Large intestine (tissue), 3 donors: ENCODE measurements at regions not wholly inside any gene's neighbourhood (a gene's known extent, or its start where the extent isn't known, plus 50 kb on each side); places are given as distances from the start of the nearest gene placed in this dataset.
A peak's percentile ranks its signal among the peaks of the same experiment; 100 is the strongest.

Source experiments
- DNase-seq, 2 donors: peaks; one replicate each; pipeline versions ENCODE4 v3.0.0 to v3.0.0-alpha.2; 2013
- H3K27ac ChIP-seq: one replicate; pipeline ENCODE4 v1.5.1; 2013; ENCODE audit warnings: low read length
- H3K27me3 ChIP-seq: 2 replicates; pipeline ENCODE4 v1.6.1; 2013; ENCODE audit warnings: low read length; ENCODE audit not compliant: control insufficient read depth, insufficient read depth
- H3K36me3 ChIP-seq: 2 replicates; pipeline ENCODE4 v1.6.1; 2013; ENCODE audit warnings: low read length; ENCODE audit not compliant: control insufficient read depth, insufficient read depth
- H3K4me1 ChIP-seq: one replicate; pipeline ENCODE4 v1.6.1; 2013; ENCODE audit warnings: low read length; ENCODE audit not compliant: control insufficient read depth, insufficient read depth
- H3K4me3 ChIP-seq: one replicate; pipeline ENCODE4 v1.5.1; 2013; ENCODE audit warnings: low read length
- H3K9me3 ChIP-seq: one replicate; pipeline ENCODE4 v1.6.1; 2013; ENCODE audit warnings: mild to moderate bottlenecking, low read depth, low read length, moderate library complexity; ENCODE audit not compliant: control insufficient read depth
- WGBS: methylation state at CpG from one replicate; pipeline ENCODE4 v1.1.5; 2013; ENCODE audit warnings: low lambda C conversion rate; ENCODE audit not compliant: insufficient coverage; 5-methylcytosine and 5-hydroxymethylcytosine counted together

GRCh38 chr4:115871596-115871995, 758.2 kb upstream of the NDST4 start:
- no peak overlapping the region for H3K27ac ChIP-seq
- no peaks in the 10 kb centered on the region for H3K27me3 ChIP-seq
- no peak overlapping the region for H3K4me3 ChIP-seq
- H3K4me1 ChIP-seq, result no peaks in the 10 kb centered on the region
- DNase-seq, result no peak
- H3K9me3 ChIP-seq, result no peaks in the 10 kb centered on the region
- H3K36me3 ChIP-seq, result no peaks in the 10 kb centered on the region

- no peaks in the 10 kb centered on the region for H3K9me3 ChIP-seq
- H3K27me3 ChIP-seq, result no peaks in the 10 kb centered on the region
- no peak for DNase-seq
- no peaks in the 10 kb centered on the region for H3K4me1 ChIP-seq
- H3K4me3 ChIP-seq, result no peak overlapping the region
- no peaks in the 10 kb centered on the region for H3K36me3 ChIP-seq
- no peak overlapping the region for H3K27ac ChIP-seq
- WGBS, result 50% methylated on average over 2 of the region's 3 CpGs
Observed at GRCh38 chr4:115866364-115866896, 753.0 kb upstream of the NDST4 start.

GRCh38 chr4:115865736-115866135, 752.3 kb upstream of the NDST4 start:
- H3K4me3 ChIP-seq, result no peak overlapping the region
- H3K27ac ChIP-seq, result no peak overlapping the region
- H3K27me3 ChIP-seq, result no peaks in the 10 kb centered on the region
- WGBS, result no CpG with 5 or more reads among the region's 2 CpGs
- no peaks in the 10 kb centered on the region for H3K36me3 ChIP-seq
- no peak for DNase-seq
- no peaks in the 10 kb centered on the region for H3K4me1 ChIP-seq
- no peaks in the 10 kb centered on the region for H3K9me3 ChIP-seq

- DNase-seq, result no peak
- H3K4me3 ChIP-seq, result no peak overlapping the region
- no peaks in the 10 kb centered on the region for H3K27me3 ChIP-seq
- no CpG with 5 or more reads among the region's 1 CpG for WGBS
- no peaks in the 10 kb centered on the region for H3K4me1 ChIP-seq
- no peaks in the 10 kb centered on the region for H3K9me3 ChIP-seq
- no peak overlapping the region for H3K27ac ChIP-seq
- no peaks in the 10 kb centered on the region for H3K36me3 ChIP-seq
Observed at GRCh38 chr4:115852767-115853091, 739.3 kb upstream of the NDST4 start.

GRCh38 chr4:115851918-115852766, 738.7 kb upstream of the NDST4 start:
- no peaks in the 10 kb centered on the region for H3K9me3 ChIP-seq
- H3K27ac ChIP-seq, result no peak overlapping the region
- DNase-seq, result peak; percentile 10 to 23
- no peak overlapping the region for H3K4me3 ChIP-seq
- H3K27me3 ChIP-seq, result no peaks in the 10 kb centered on the region
- no CpG with 5 or more reads among the region's 6 CpGs for WGBS
- no peaks in the 10 kb centered on the region for H3K4me1 ChIP-seq
- no peaks in the 10 kb centered on the region for H3K36me3 ChIP-seq

GRCh38 chr4:115850799-115851509, 737.5 kb upstream of the NDST4 start:
- H3K27ac ChIP-seq, result no peak overlapping the region
- DNase-seq, result no peak
- H3K4me3 ChIP-seq, result no peak overlapping the region
- H3K36me3 ChIP-seq, result no peaks in the 10 kb centered on the region
- no peaks in the 10 kb centered on the region for H3K9me3 ChIP-seq
- WGBS, result no CpG with 5 or more reads among the region's 5 CpGs
- no peaks in the 10 kb centered on the region for H3K27me3 ChIP-seq
- H3K4me1 ChIP-seq, result no peaks in the 10 kb centered on the region

- H3K9me3 ChIP-seq, result no peaks in the 10 kb centered on the region
- no peak overlapping the region for H3K27ac ChIP-seq
- no peaks in the 10 kb centered on the region for H3K4me1 ChIP-seq
- H3K4me3 ChIP-seq, result no peak overlapping the region
- H3K27me3 ChIP-seq, result no peaks in the 10 kb centered on the region
- no peak for DNase-seq
- H3K36me3 ChIP-seq, result no peaks in the 10 kb centered on the region
- no CpG with 5 or more reads among the region's 2 CpGs for WGBS
Observed at GRCh38 chr4:115844180-115844579, 730.8 kb upstream of the NDST4 start.

GRCh38 chr4:115841871-115842270, 728.5 kb upstream of the NDST4 start:
- Histone ChIP-seq H3K27me3 (no peaks in the 10 kb centered on the region), H3K9me3 (no peaks in the 10 kb centered on the region), H3K4me3 (no peak overlapping the region), H3K36me3 (no peaks in the 10 kb centered on the region), H3K4me1 (no peaks in the 10 kb centered on the region), H3K27ac (no peak overlapping the region)
- no peak for DNase-seq

GRCh38 chr4:115834441-115834840, 721.0 kb upstream of the NDST4 start:
- H3K27me3 ChIP-seq, result no peaks in the 10 kb centered on the region
- H3K36me3 ChIP-seq, result no peaks in the 10 kb centered on the region
- DNase-seq, result no peak
- H3K4me3 ChIP-seq, result no peak overlapping the region
- no CpG with 5 or more reads among the region's 3 CpGs for WGBS
- H3K27ac ChIP-seq, result no peak overlapping the region
- H3K9me3 ChIP-seq, result no peaks in the 10 kb centered on the region
- no peaks in the 10 kb centered on the region for H3K4me1 ChIP-seq

GRCh38 chr4:115824630-115825029, 711.2 kb upstream of the NDST4 start:
- Histone ChIP-seq H3K36me3 (no peaks in the 10 kb centered on the region), H3K4me3 (no peak overlapping the region), H3K27me3 (no peaks in the 10 kb centered on the region), H3K9me3 (no peaks in the 10 kb centered on the region), H3K4me1 (no peaks in the 10 kb centered on the region), H3K27ac (no peak overlapping the region)
- WGBS, result no CpG with 5 or more reads among the region's 1 CpG
- DNase-seq, result no peak

GRCh38 chr4:115803825-115804224, 690.4 kb upstream of the NDST4 start:
- DNase-seq, result no peak
- no peaks in the 10 kb centered on the region for H3K27me3 ChIP-seq
- no peaks in the 10 kb centered on the region for H3K9me3 ChIP-seq
- no peaks in the 10 kb centered on the region for H3K36me3 ChIP-seq
- no peak overlapping the region for H3K27ac ChIP-seq
- no peaks in the 10 kb centered on the region for H3K4me1 ChIP-seq
- no peak overlapping the region for H3K4me3 ChIP-seq
